ENCODE measurements at regions not wholly inside any gene's neighbourhood (a gene's known extent, or its start where the extent isn't known, plus 50 kb on each side); places are given as distances from the start of the nearest gene placed in this dataset.

- Histone ChIP-seq H3K27me3 (no peaks in the 10 kb centered on the region), H3K4me1 (no peaks in the 10 kb centered on the region), H3K4me3 (no peak overlapping the region), H3K36me3 (no peaks in the 10 kb centered on the region), H3K27ac (no peak overlapping the region), H3K9me3 (replicated peaks) (no peaks in the 10 kb centered on the region)
- DNase-seq: no peak
These were observed 353.4 kb upstream of the GRIA1 start for GRCh38 chr5:153136910-153137614.

GRCh38 chr5:153147891-153148623, 342.4 kb upstream of the GRIA1 start:
- no peaks in the 10 kb centered on the region for H3K36me3 ChIP-seq
- no peaks in the 10 kb centered on the region for H3K27me3 ChIP-seq
- no peaks in the 10 kb centered on the region for H3K4me1 ChIP-seq
- no peak overlapping the region for H3K4me3 ChIP-seq
- H3K27ac ChIP-seq: no peak overlapping the region
- no peaks in the 10 kb centered on the region for H3K9me3 ChIP-seq (replicated peaks)
- peak; percentile 28 to 55 for DNase-seq

GRCh38 chr5:153148624-153148976, 341.9 kb upstream of the GRIA1 start:
- Histone ChIP-seq H3K9me3 (replicated peaks) (no peaks in the 10 kb centered on the region), H3K36me3 (no peaks in the 10 kb centered on the region), H3K4me3 (no peak overlapping the region), H3K27me3 (no peaks in the 10 kb centered on the region), H3K27ac (no peak overlapping the region), H3K4me1 (no peaks in the 10 kb centered on the region)
- no peak for DNase-seq

- H3K9me3 ChIP-seq (replicated peaks): no peaks in the 10 kb centered on the region
- no peak overlapping the region for H3K4me3 ChIP-seq
- no peaks in the 10 kb centered on the region for H3K27me3 ChIP-seq
- H3K27ac ChIP-seq: no peak overlapping the region
- no peaks in the 10 kb centered on the region for H3K36me3 ChIP-seq
- H3K4me1 ChIP-seq: no peaks in the 10 kb centered on the region
- no peak for DNase-seq
These were observed 338.9 kb upstream of the GRIA1 start for GRCh38 chr5:153151558-153151957.

GRCh38 chr5:153153086-153153485, 337.4 kb upstream of the GRIA1 start:
- DNase-seq: no peak
- no peak overlapping the region for H3K27ac ChIP-seq
- no peaks in the 10 kb centered on the region for H3K36me3 ChIP-seq
- H3K4me3 ChIP-seq: no peak overlapping the region
- H3K27me3 ChIP-seq: no peaks in the 10 kb centered on the region
- H3K4me1 ChIP-seq: no peaks in the 10 kb centered on the region
- H3K9me3 ChIP-seq (replicated peaks): no peaks in the 10 kb centered on the region

- no peak for DNase-seq
- no peak overlapping the region for H3K4me3 ChIP-seq
- H3K4me1 ChIP-seq: no peaks in the 10 kb centered on the region
- no peaks in the 10 kb centered on the region for H3K9me3 ChIP-seq (replicated peaks)
- no peak overlapping the region for H3K27ac ChIP-seq
- H3K27me3 ChIP-seq: no peaks in the 10 kb centered on the region
- no peaks in the 10 kb centered on the region for H3K36me3 ChIP-seq
These were observed 333.3 kb upstream of the GRIA1 start for GRCh38 chr5:153157156-153157555.

- no peaks in the 10 kb centered on the region for H3K27me3 ChIP-seq
- no peaks in the 10 kb centered on the region for H3K36me3 ChIP-seq
- no peak overlapping the region for H3K4me3 ChIP-seq
- no peak overlapping the region for H3K27ac ChIP-seq
- H3K4me1 ChIP-seq: no peaks in the 10 kb centered on the region
- H3K9me3 ChIP-seq (replicated peaks): no peaks in the 10 kb centered on the region
- no peak for DNase-seq
These were observed 331.9 kb upstream of the GRIA1 start for GRCh38 chr5:153158608-153159007.

GRCh38 chr5:153159616-153160015, 330.9 kb upstream of the GRIA1 start:
- H3K4me1 ChIP-seq: no peaks in the 10 kb centered on the region
- H3K27ac ChIP-seq: no peak overlapping the region
- no peaks in the 10 kb centered on the region for H3K27me3 ChIP-seq
- DNase-seq: no peak
- no peaks in the 10 kb centered on the region for H3K36me3 ChIP-seq
- H3K4me3 ChIP-seq: no peak overlapping the region
- no peaks in the 10 kb centered on the region for H3K9me3 ChIP-seq (replicated peaks)

- Histone ChIP-seq H3K4me3 (no peak overlapping the region), H3K9me3 (replicated peaks) (no peaks in the 10 kb centered on the region), H3K27me3 (no peaks in the 10 kb centered on the region), H3K36me3 (no peaks in the 10 kb centered on the region), H3K4me1 (no peaks in the 10 kb centered on the region), H3K27ac (no peak overlapping the region)
- no peak for DNase-seq
These were observed 322.2 kb upstream of the GRIA1 start for GRCh38 chr5:153168241-153168640.

- Histone ChIP-seq H3K9me3 (replicated peaks) (no peaks in the 10 kb centered on the region), H3K4me3 (no peak overlapping the region), H3K36me3 (no peaks in the 10 kb centered on the region), H3K27ac (no peak overlapping the region), H3K4me1 (no peaks in the 10 kb centered on the region), H3K27me3 (no peaks in the 10 kb centered on the region; the same call in 1 of the 2 replicates)
- DNase-seq: no peak
These were observed 303.0 kb upstream of the GRIA1 start for GRCh38 chr5:153187503-153187902.

- Histone ChIP-seq H3K9me3 (replicated peaks) (no peaks in the 10 kb centered on the region), H3K27ac (no peak overlapping the region), H3K4me1 (no peaks in the 10 kb centered on the region)
These were observed 284.1 kb upstream of the GRIA1 start for GRCh38 chr5:153206361-153206760.

GRCh38 chr5:153209016-153209415, 281.5 kb upstream of the GRIA1 start:
- Histone ChIP-seq H3K27ac (no peak overlapping the region), H3K36me3 (no peaks in the 10 kb centered on the region), H3K27me3 (no peaks in the 10 kb centered on the region), H3K9me3 (replicated peaks) (no peaks in the 10 kb centered on the region), H3K4me3 (no peak overlapping the region), H3K4me1 (no peaks in the 10 kb centered on the region)
- DNase-seq: no peak

More at GRCh38 chr5:153206361-153206760, 284.1 kb upstream of the GRIA1 start:
- no peaks in the 10 kb centered on the region for H3K36me3 ChIP-seq
- H3K4me3 ChIP-seq: no peak overlapping the region
- DNase-seq: no peak
- no peaks in the 10 kb centered on the region for H3K27me3 ChIP-seq

GRCh38 chr5:153209687-153210086, 280.8 kb upstream of the GRIA1 start:
- DNase-seq: no peak
- H3K27me3 ChIP-seq: no peaks in the 10 kb centered on the region
- H3K27ac ChIP-seq: no peak overlapping the region
- no peaks in the 10 kb centered on the region for H3K9me3 ChIP-seq (replicated peaks)
- H3K36me3 ChIP-seq: no peaks in the 10 kb centered on the region
- H3K4me1 ChIP-seq: no peaks in the 10 kb centered on the region
- no peak overlapping the region for H3K4me3 ChIP-seq

- H3K27me3 ChIP-seq: no peaks in the 10 kb centered on the region
- H3K4me1 ChIP-seq: no peaks in the 10 kb centered on the region
- no peak overlapping the region for H3K27ac ChIP-seq
- no peaks in the 10 kb centered on the region for H3K9me3 ChIP-seq (replicated peaks)
- no peak overlapping the region for H3K4me3 ChIP-seq
- DNase-seq: no peak
- no peaks in the 10 kb centered on the region for H3K36me3 ChIP-seq
These were observed 279.4 kb upstream of the GRIA1 start for GRCh38 chr5:153211076-153211475.

- no peaks in the 10 kb centered on the region for H3K36me3 ChIP-seq
- H3K27ac ChIP-seq: no peak overlapping the region
- H3K4me3 ChIP-seq: no peak overlapping the region
- H3K4me1 ChIP-seq: no peaks in the 10 kb centered on the region
- H3K9me3 ChIP-seq (replicated peaks): no peaks in the 10 kb centered on the region
- DNase-seq: no peak
- no peaks in the 10 kb centered on the region for H3K27me3 ChIP-seq
These were observed 278.0 kb upstream of the GRIA1 start for GRCh38 chr5:153212471-153212870.

GRCh38 chr5:153222936-153223335, 267.5 kb upstream of the GRIA1 start:
- no peak for DNase-seq
- Histone ChIP-seq H3K36me3 (no peaks in the 10 kb centered on the region), H3K4me1 (no peaks in the 10 kb centered on the region), H3K9me3 (replicated peaks) (no peaks in the 10 kb centered on the region), H3K27me3 (no peaks in the 10 kb centered on the region), H3K4me3 (no peak overlapping the region), H3K27ac (no peak overlapping the region)

Data from SJCRH30 (cell line).